ENCODE measurements at regions not wholly inside any gene's neighbourhood (a gene's known extent, or its start where the extent isn't known, plus 50 kb on each side); places are given as distances from the start of the nearest gene placed in this dataset.

DNA sequence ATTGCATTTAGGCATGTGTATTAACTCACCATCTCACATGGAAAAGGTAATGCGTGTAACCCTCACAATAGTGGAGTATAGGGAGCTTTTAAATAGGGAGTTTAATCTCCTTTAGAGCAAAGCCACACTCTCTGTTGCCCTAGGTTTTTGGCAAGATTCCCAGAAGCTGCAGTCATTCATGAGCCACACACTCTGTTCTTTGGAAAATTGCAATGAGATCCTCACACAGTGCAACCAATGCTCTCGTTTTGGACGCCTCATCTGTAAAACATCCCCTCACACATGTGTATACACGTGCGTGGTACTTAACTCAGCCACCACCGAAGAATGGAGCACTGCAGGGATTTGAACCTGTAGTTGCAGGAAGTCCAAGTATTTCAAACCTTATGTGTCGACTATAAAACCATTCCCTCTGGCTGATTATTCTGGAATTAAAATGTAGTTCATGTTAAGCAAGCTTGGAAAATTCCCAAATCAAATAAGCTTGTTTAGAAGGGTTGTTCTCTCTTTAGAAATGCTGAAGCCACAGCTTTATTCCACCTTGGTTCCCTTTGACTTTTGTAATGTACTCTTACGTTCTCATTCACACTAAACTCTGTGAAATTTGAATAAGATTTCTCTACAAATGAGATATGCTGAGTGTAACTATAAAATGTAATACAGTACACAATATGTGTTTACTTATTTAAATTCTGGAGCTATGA, 489.8 kb upstream of the MANEA start:
- ATAC-seq (no peak), DNase-seq (no peak)
- no peak overlapping the region for H3K4me3 ChIP-seq
- no peaks in the 10 kb centered on the region for H3K27me3 ChIP-seq
- H3K27ac ChIP-seq, result no peak overlapping the region
- no peaks in the 10 kb centered on the region for H3K9me3 ChIP-seq
- no peaks in the 10 kb centered on the region for H3K4me1 ChIP-seq
- intact Hi-C loops (cut with DNase I), result no loop called here
- no peaks in the 10 kb centered on the region for H3K36me3 ChIP-seq
- TF ChIP-seq, protein P1, sequence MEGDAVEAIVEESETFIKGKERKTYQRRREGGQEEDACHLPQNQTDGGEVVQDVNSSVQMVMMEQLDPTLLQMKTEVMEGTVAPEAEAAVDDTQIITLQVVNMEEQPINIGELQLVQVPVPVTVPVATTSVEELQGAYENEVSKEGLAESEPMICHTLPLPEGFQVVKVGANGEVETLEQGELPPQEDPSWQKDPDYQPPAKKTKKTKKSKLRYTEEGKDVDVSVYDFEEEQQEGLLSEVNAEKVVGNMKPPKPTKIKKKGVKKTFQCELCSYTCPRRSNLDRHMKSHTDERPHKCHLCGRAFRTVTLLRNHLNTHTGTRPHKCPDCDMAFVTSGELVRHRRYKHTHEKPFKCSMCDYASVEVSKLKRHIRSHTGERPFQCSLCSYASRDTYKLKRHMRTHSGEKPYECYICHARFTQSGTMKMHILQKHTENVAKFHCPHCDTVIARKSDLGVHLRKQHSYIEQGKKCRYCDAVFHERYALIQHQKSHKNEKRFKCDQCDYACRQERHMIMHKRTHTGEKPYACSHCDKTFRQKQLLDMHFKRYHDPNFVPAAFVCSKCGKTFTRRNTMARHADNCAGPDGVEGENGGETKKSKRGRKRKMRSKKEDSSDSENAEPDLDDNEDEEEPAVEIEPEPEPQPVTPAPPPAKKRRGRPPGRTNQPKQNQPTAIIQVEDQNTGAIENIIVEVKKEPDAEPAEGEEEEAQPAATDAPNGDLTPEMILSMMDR (IDR thresholded peaks at IDR 0.05), result no peak

DNA sequence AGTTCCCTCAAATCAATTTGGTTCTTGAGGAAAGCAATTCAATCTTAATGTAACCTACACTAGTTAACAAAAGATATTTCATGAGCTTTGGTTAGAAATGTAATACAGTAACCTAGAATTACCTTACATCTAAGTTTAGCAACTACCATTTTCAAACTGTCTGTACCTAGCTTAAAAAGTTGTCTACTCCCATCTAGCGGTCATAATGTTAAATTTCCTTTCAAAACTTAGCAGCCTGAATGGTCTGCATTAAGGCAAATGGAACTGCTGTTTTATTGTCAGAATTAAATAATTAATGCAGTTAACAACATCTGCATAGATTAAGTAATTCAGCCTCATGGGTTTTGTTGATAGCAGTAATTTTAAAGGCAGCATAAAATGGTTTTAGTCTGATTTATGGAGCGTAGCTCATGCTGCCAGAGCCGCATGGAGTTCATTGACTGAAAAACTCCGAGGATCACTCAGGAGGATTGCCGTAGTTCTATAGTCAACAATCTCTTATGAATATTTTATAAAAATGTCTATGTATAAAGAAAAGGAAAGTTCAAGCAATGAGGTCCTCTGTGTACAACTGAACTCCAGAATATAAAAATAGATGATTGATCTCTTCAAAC, 485.4 kb upstream of the MANEA start:
- no peak overlapping the region for H3K27ac ChIP-seq
- H3K9me3 ChIP-seq, result no peaks in the 10 kb centered on the region
- no peaks in the 10 kb centered on the region for H3K36me3 ChIP-seq
- TF ChIP-seq, protein P1 (IDR thresholded peaks at IDR 0.05), result peak; percentile 49
- no peaks in the 10 kb centered on the region for H3K4me1 ChIP-seq
- DNase-seq (no peak), ATAC-seq (peak; percentile 45)
- no peak overlapping the region for H3K4me3 ChIP-seq
- no peaks in the 10 kb centered on the region for H3K27me3 ChIP-seq
- intact Hi-C loops (cut with DNase I), result no loop called here

DNA sequence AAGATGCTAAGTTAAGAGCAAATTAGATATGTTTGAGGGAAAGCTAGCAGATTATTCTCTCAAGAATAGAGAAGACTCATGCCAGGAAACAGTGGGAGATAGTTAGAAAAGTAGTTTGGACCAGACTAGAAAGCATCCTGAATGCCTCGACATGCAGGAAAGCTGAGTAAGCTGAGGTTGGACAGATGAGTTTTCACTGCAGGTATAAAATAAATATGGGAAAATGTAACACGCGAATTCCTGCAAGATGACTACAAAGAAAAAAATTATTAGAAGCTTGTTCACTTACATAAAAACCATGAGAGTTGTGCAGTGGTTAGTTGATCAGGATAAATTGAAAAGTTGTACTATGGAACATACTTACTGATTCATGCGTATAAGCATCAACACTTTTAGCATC, 484.2 kb upstream of the MANEA start:
- intact Hi-C loops (cut with DNase I), result no loop called here
- ATAC-seq (no peak), DNase-seq (no peak)
- no peaks in the 10 kb centered on the region for H3K4me1 ChIP-seq
- H3K4me3 ChIP-seq, result no peak overlapping the region
- H3K27ac ChIP-seq, result no peak overlapping the region
- H3K27me3 ChIP-seq, result no peaks in the 10 kb centered on the region
- TF ChIP-seq, protein P1 (IDR thresholded peaks at IDR 0.05), result no peak
- H3K9me3 ChIP-seq, result no peaks in the 10 kb centered on the region
- no peaks in the 10 kb centered on the region for H3K36me3 ChIP-seq

DNA sequence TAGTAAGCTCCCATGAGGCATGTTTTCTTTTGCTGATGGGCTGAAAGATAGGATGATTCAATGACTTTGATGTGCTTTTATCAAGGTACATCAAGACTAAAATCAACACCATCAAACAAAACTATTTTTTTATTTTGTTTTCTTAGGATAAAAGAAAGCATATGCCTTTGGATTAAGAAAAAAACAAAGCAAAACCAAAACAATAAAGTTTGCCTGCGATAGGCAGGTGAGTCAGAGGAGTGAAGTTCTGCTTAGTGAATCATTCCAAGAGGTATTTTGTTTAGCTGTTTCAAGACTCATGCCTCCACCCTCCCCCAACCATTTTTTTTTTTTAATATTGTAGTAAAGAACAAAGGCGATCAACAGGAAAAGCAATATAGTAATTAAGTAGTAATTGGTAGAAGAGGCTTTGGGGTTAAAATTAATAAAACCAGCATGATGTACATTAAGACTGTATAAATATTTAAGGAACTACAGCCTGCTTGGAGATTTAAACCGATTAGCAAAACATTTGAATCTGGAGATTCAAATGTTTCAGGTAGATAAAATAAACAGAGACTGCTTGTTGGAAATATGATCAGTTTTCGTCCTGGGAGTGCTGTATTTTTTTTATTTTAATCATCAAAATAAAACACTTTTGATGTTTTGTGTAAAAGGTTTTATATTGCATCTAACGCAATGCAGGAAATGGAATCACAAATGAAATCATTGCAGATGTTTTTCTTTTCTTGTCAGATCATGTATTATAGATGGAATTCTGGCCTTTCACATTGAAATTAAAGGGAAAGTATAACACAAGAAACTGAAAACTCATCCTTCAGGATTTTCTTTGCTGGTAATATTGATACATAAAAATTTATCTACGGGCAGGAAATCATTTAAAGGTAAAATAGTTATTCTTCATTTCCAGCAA, 482.3 kb upstream of the MANEA start:
- ATAC-seq, result no peak
- no peaks in the 10 kb centered on the region for H3K27me3 ChIP-seq
- no peak for DNase-seq
- H3K9me3 ChIP-seq, result no peaks in the 10 kb centered on the region
- intact Hi-C loops (cut with DNase I), result no loop called here
- H3K4me1 ChIP-seq, result no peaks in the 10 kb centered on the region
- no peak overlapping the region for H3K4me3 ChIP-seq
- H3K36me3 ChIP-seq, result no peaks in the 10 kb centered on the region
- TF ChIP-seq, protein P1 (IDR thresholded peaks at IDR 0.05), result no peak
- H3K27ac ChIP-seq, result no peak overlapping the region

DNA sequence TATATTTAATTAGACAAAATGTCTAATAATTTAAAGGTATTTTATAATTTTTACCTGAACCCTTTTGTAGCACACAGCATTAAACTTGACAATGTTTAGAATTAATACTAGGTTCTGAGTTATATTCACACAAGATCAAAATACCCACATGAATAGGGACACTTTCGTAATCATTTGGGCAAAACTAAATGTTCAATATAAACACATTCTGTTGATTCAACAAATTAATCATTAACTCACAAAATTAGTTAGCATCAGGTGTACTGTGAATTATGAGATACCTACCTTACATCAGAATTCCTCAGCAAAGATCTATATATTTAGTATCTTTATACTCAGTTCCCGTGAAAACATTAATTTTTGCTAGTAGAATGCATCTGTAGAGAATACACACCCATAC, 481.5 kb upstream of the MANEA start:
- Histone ChIP-seq H3K9me3 (no peaks in the 10 kb centered on the region), H3K27me3 (no peaks in the 10 kb centered on the region), H3K27ac (no peak overlapping the region), H3K36me3 (no peaks in the 10 kb centered on the region), H3K4me1 (no peaks in the 10 kb centered on the region), H3K4me3 (no peak overlapping the region)
- intact Hi-C loops (cut with DNase I), result no loop called here
- TF ChIP-seq, protein P1 (IDR thresholded peaks at IDR 0.05), result no peak
- DNase-seq (no peak), ATAC-seq (no peak)

Data from upper lobe of right lung (tissue), 1 donor.